ENCODE measurements at regions not wholly inside any gene's neighbourhood (a gene's known extent, or its start where the extent isn't known, plus 50 kb on each side); places are given as distances from the start of the nearest gene placed in this dataset.

- H3K27ac Mint-ChIP-seq, result no peak overlapping the region
- H3K4me1 Mint-ChIP-seq (ENCODE audit: low read depth), result peaks cover 3% of the 10 kb centered on the region
- TF ChIP-seq CTCF (IDR thresholded peaks at IDR 0.05; ENCODE audit: unreplicated experiment), result no peak
- H3K27me3 Mint-ChIP-seq, result peaks cover 40% of the 10 kb centered on the region
- H3K9me3 Mint-ChIP-seq (ENCODE audit: low read depth), result no peaks in the 10 kb centered on the region
- H3K36me3 Mint-ChIP-seq (ENCODE audit: insufficient read depth), result no peaks in the 10 kb centered on the region
- DNase-seq (ENCODE audit: low spot score, unreplicated experiment), result no peak
- no peak overlapping the region for H3K4me3 Mint-ChIP-seq (ENCODE audit: low read depth)
Observed at GRCh38 chr4:53720776-53721175, 129.5 kb upstream of the LNX1 start.

GRCh38 chr4:53717064-53717549 is 125.8 kb upstream of the LNX1 start:
- TF ChIP-seq CTCF (IDR thresholded peaks at IDR 0.05; ENCODE audit: unreplicated experiment), result no peak
- no peak for DNase-seq (ENCODE audit: low spot score, unreplicated experiment)
- Mint-ChIP-seq H3K9me3 (ENCODE audit: low read depth) (no peaks in the 10 kb centered on the region), H3K4me3 (ENCODE audit: low read depth) (no peak overlapping the region), H3K36me3 (ENCODE audit: insufficient read depth) (no peaks in the 10 kb centered on the region), H3K27me3 (peaks cover 43% of the 10 kb centered on the region), H3K4me1 (ENCODE audit: low read depth) (no peaks in the 10 kb centered on the region), H3K27ac (no peak overlapping the region)

- H3K27me3 Mint-ChIP-seq, result peaks cover 43% of the 10 kb centered on the region
- no peak for TF ChIP-seq CTCF (IDR thresholded peaks at IDR 0.05; ENCODE audit: unreplicated experiment)
- H3K27ac Mint-ChIP-seq, result no peak overlapping the region
- no peak overlapping the region for H3K4me3 Mint-ChIP-seq (ENCODE audit: low read depth)
- DNase-seq (ENCODE audit: low spot score, unreplicated experiment), result no peak
- H3K4me1 Mint-ChIP-seq (ENCODE audit: low read depth), result no peaks in the 10 kb centered on the region
- no peaks in the 10 kb centered on the region for H3K9me3 Mint-ChIP-seq (ENCODE audit: low read depth)
- H3K36me3 Mint-ChIP-seq (ENCODE audit: insufficient read depth), result no peaks in the 10 kb centered on the region
Observed at GRCh38 chr4:53716471-53717063, 125.3 kb upstream of the LNX1 start.

- Mint-ChIP-seq H3K27ac (no peak overlapping the region), H3K4me1 (ENCODE audit: low read depth) (no peaks in the 10 kb centered on the region), H3K4me3 (ENCODE audit: low read depth) (no peak overlapping the region), H3K36me3 (ENCODE audit: insufficient read depth) (no peaks in the 10 kb centered on the region), H3K27me3 (peaks cover 39% of the 10 kb centered on the region), H3K9me3 (ENCODE audit: low read depth) (no peaks in the 10 kb centered on the region)
- no peak for TF ChIP-seq CTCF (IDR thresholded peaks at IDR 0.05; ENCODE audit: unreplicated experiment)
- DNase-seq (ENCODE audit: low spot score, unreplicated experiment), result no peak
Observed at GRCh38 chr4:53716011-53716410, 124.7 kb upstream of the LNX1 start.

- no peaks in the 10 kb centered on the region for H3K9me3 Mint-ChIP-seq (ENCODE audit: low read depth)
- no peak overlapping the region for H3K4me3 Mint-ChIP-seq (ENCODE audit: low read depth)
- H3K27ac Mint-ChIP-seq, result no peak overlapping the region
Observed at GRCh38 chr4:53714236-53715140, 123.2 kb upstream of the LNX1 start.

More at GRCh38 chr4:53714236-53715140, 123.2 kb upstream of the LNX1 start:
- H3K27me3 Mint-ChIP-seq, result peaks cover 27% of the 10 kb centered on the region
- H3K4me1 Mint-ChIP-seq (ENCODE audit: low read depth), result no peaks in the 10 kb centered on the region
- H3K36me3 Mint-ChIP-seq (ENCODE audit: insufficient read depth), result no peaks in the 10 kb centered on the region
- no peak for TF ChIP-seq CTCF (IDR thresholded peaks at IDR 0.05; ENCODE audit: unreplicated experiment)
- DNase-seq (ENCODE audit: low spot score, unreplicated experiment), result no peak
